ENCODE measurements at regions not wholly inside any gene's neighbourhood (a gene's known extent, or its start where the extent isn't known, plus 50 kb on each side); places are given as distances from the start of the nearest gene placed in this dataset.
"Not testable (repeated sequence)": the region's sequence is repeated elsewhere in the genome, so short reads cannot be mapped to it uniquely, and the experiment has no call there.

GRCh38 chr9:79056041-79056440 lies 515.7 kb upstream of the TLE4 start:
- Mint-ChIP-seq H3K27me3 (no peaks in the 10 kb centered on the region), H3K4me3 (no peak overlapping the region), H3K9me3 (peaks cover 16% of the 10 kb centered on the region), H3K36me3 (ENCODE audit: low read depth) (no peaks in the 10 kb centered on the region), H3K4me1 (ENCODE audit: low read depth) (no peaks in the 10 kb centered on the region), H3K27ac (no peak overlapping the region)

DNA sequence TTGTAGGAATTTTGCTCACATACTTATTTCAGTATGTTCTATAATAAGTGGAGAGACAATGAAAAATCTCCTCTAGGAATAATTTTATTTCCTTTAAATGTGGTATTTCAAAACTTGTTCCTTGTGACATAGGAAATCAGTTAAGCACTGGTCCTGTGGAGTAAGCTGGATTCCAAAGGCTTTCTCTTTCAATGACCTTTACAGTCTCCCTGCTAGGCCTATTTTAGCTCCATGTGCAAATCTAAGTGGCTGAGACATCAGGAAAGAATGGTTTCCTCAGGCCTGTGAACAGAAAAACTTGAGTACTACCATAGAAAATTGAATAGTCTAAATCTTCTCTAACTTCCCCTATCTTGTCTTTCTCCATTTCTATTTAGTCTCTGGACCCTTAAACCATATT lies 514.2 kb upstream of the TLE4 start:
- Mint-ChIP-seq H3K9me3 (peaks cover 16% of the 10 kb centered on the region), H3K36me3 (ENCODE audit: low read depth) (no peaks in the 10 kb centered on the region), H3K27me3 (no peaks in the 10 kb centered on the region), H3K4me3 (no peak overlapping the region), H3K27ac (no peak overlapping the region), H3K4me1 (ENCODE audit: low read depth) (no peaks in the 10 kb centered on the region)

- Mint-ChIP-seq H3K9me3 (peaks cover 15% of the 10 kb centered on the region), H3K4me1 (ENCODE audit: low read depth) (no peaks in the 10 kb centered on the region), H3K4me3 (no peak overlapping the region), H3K27ac (no peak overlapping the region), H3K27me3 (no peaks in the 10 kb centered on the region), H3K36me3 (ENCODE audit: low read depth) (no peaks in the 10 kb centered on the region)
Measured at GRCh38 chr9:79060766-79061165, 511.0 kb upstream of the TLE4 start.

DNA sequence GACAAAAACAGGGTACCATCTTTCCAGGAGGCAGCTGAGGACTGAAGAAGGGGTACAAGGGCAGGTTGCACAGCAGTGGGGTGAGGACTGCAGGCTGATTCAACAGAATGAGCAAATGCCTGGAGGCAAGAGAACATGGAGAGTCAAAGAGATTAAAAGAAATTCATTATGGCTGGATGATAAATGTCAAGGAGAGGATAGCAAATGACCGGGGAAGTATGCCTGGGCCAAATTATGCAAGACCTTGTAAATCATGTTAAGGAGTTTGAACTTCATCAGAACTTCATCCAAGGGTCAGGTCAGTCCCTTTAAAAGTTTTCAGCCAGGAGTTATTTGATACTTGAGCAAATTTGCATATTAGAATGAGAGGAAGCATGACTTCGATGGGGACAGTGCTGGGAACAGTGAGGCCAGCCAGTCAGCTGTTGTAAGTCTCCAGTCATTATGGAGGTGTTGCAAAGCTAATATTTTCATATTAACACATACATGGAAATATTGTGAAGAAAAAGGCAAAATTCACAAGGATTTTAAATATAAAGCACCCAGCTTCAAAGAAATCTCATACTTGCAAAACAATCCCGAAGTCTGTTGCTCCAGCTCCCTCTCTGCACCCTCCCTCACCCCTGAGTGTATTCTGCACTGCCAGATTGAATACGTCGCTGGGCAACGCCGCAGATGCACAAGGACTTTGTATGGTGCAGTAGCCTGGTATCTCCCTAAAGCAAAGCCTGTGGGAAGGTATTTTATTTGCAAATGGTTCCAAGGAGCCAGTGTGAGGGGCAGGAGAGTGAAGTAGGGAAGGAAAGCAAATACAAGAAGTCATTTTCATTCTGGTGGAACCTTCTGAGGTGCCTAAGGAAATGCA lies 509.8 kb upstream of the TLE4 start:
- Mint-ChIP-seq H3K4me1 (ENCODE audit: low read depth) (no peaks in the 10 kb centered on the region), H3K36me3 (ENCODE audit: low read depth) (no peaks in the 10 kb centered on the region), H3K4me3 (no peak overlapping the region), H3K27me3 (no peaks in the 10 kb centered on the region), H3K27ac (no peak overlapping the region), H3K9me3 (peaks cover 15% of the 10 kb centered on the region)

- Mint-ChIP-seq H3K27ac (no peak overlapping the region), H3K4me3 (no peak overlapping the region), H3K27me3 (no peaks in the 10 kb centered on the region), H3K9me3 (no peaks in the 10 kb centered on the region), H3K36me3 (ENCODE audit: low read depth) (no peaks in the 10 kb centered on the region), H3K4me1 (ENCODE audit: low read depth) (no peaks in the 10 kb centered on the region)
Measured at GRCh38 chr9:79073201-79073600, 498.6 kb upstream of the TLE4 start.

DNA sequence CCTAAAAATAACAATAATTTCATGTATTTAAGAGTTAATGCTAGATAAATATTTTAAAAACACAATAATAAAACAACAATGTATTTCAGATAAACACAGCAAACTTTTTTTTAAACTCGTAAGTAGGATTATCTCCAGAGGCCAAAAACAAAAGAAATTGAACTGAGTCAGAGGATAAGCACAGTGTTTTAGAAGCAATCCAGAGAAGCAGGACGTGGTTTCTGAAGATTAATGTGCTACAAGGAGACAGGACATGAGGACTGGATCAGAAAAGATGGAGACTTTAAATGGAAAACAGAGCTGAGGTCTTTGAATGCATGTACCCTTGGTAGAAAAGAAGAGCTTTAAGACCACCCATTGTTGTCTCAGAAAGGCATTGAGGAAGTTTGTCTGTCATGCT lies 491.2 kb upstream of the TLE4 start:
- H3K36me3 Mint-ChIP-seq (ENCODE audit: low read depth): no peaks in the 10 kb centered on the region

GRCh38 chr9:79083621-79084020 lies 488.1 kb upstream of the TLE4 start:
- Mint-ChIP-seq H3K36me3 (ENCODE audit: low read depth) (no peaks in the 10 kb centered on the region), H3K27ac (no peak overlapping the region), H3K27me3 (no peaks in the 10 kb centered on the region), H3K9me3 (peaks cover 9% of the 10 kb centered on the region), H3K4me1 (ENCODE audit: low read depth) (no peaks in the 10 kb centered on the region), H3K4me3 (no peak overlapping the region)

More for the DNA sequence above, 491.2 kb upstream of the TLE4 start:
- H3K4me3 Mint-ChIP-seq: no peak overlapping the region
- H3K27me3 Mint-ChIP-seq: no peaks in the 10 kb centered on the region
- H3K27ac Mint-ChIP-seq: no peak overlapping the region
- no peaks in the 10 kb centered on the region for H3K4me1 Mint-ChIP-seq (ENCODE audit: low read depth)
- H3K9me3 Mint-ChIP-seq: peaks cover 5% of the 10 kb centered on the region

- Mint-ChIP-seq H3K36me3 (ENCODE audit: low read depth) (no peaks in the 10 kb centered on the region), H3K27me3 (no peaks in the 10 kb centered on the region), H3K9me3 (peaks cover 15% of the 10 kb centered on the region), H3K4me1 (ENCODE audit: low read depth) (no peaks in the 10 kb centered on the region), H3K27ac (no peak overlapping the region), H3K4me3 (no peak overlapping the region)
Measured at GRCh38 chr9:79087133-79087532, 484.6 kb upstream of the TLE4 start.

- no peak overlapping the region for H3K4me3 Mint-ChIP-seq
- no peaks in the 10 kb centered on the region for H3K36me3 Mint-ChIP-seq (ENCODE audit: low read depth)
- H3K27ac Mint-ChIP-seq: no peak overlapping the region
- no peaks in the 10 kb centered on the region for H3K27me3 Mint-ChIP-seq
- H3K9me3 Mint-ChIP-seq: peaks cover 15% of the 10 kb centered on the region
- H3K4me1 Mint-ChIP-seq (ENCODE audit: low read depth): no peaks in the 10 kb centered on the region
Measured at GRCh38 chr9:79089054-79089560, 482.7 kb upstream of the TLE4 start.

DNA sequence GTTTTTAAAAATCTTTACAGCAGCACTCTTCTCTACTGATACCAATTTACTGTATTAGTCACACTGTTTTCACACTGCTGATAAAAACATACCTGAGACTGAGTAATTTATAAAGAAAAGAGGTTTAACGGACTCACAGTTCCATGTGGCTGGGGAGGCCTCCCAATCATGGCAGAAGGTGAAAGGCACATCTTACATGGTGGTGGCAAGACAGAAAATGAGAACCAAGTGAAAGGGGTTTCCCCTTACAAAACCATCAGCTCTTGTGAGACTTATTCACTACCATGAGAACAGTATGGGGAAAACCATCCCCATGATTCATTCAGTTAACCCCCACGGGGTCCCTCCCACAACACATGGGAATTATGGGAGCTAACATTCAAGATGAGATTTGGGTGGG lies 481.9 kb upstream of the TLE4 start:
- H3K27ac Mint-ChIP-seq; H3K36me3 Mint-ChIP-seq (ENCODE audit: low read depth); H3K4me1 Mint-ChIP-seq (ENCODE audit: low read depth); H3K27me3 Mint-ChIP-seq; H3K4me3 Mint-ChIP-seq: not testable (repeated sequence)
- peaks cover 15% of the 10 kb centered on the region for H3K9me3 Mint-ChIP-seq

- H3K27me3 Mint-ChIP-seq; H3K9me3 Mint-ChIP-seq; H3K4me3 Mint-ChIP-seq; H3K27ac Mint-ChIP-seq; H3K4me1 Mint-ChIP-seq (ENCODE audit: low read depth); H3K36me3 Mint-ChIP-seq (ENCODE audit: low read depth): not testable (repeated sequence)
Measured at GRCh38 chr9:79103257-79103656, 468.5 kb upstream of the TLE4 start.

- Mint-ChIP-seq H3K27ac (no peak overlapping the region), H3K9me3 (peaks cover 7% of the 10 kb centered on the region), H3K4me1 (ENCODE audit: low read depth) (no peaks in the 10 kb centered on the region), H3K36me3 (ENCODE audit: low read depth) (no peaks in the 10 kb centered on the region), H3K4me3 (no peak overlapping the region), H3K27me3 (no peaks in the 10 kb centered on the region)
Measured at GRCh38 chr9:79104216-79104615, 467.5 kb upstream of the TLE4 start.

- H3K36me3 Mint-ChIP-seq (ENCODE audit: low read depth): no peaks in the 10 kb centered on the region
- no peaks in the 10 kb centered on the region for H3K4me1 Mint-ChIP-seq (ENCODE audit: low read depth)
- H3K4me3 Mint-ChIP-seq: no peak overlapping the region
- no peak overlapping the region for H3K27ac Mint-ChIP-seq
- H3K9me3 Mint-ChIP-seq: peaks cover 13% of the 10 kb centered on the region
- no peaks in the 10 kb centered on the region for H3K27me3 Mint-ChIP-seq
Measured at GRCh38 chr9:79104951-79105350, 466.8 kb upstream of the TLE4 start.

DNA sequence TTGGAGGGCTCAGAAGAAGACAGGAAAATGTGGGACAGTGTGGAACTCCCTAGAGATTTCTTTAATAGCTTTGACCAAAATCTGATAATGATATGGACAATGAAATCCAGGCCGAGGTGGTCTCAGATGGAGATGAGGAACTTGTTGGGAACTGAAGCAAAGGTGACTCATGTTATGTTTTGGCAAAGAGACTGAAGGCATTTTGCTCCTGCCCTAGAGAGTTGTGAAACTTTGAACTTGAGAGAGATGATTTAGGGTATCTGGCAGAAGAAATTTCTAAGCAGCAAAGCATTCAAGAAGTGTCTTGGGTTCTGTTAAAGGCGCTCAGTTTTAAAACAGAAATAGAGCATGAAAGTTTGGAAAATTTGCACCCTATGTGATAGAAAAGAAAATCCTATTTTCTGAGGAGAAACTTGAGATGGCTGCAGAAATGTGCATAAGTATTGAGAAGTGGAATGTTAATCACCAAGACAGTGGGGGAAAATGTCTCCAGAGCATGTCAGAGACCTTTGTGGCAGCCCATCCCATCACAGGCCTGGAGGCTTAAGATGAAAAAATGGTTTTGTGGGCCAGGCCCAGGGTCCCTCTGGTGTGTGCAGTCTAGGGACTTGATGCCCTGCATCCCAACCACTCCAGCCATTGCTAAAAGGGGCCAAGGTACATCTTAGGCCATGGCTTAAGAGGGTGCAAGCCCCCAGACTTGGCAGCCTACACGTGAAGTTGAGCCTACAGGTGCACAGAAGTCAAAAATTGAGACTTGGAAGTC lies 463.7 kb upstream of the TLE4 start:
- no peak overlapping the region for H3K27ac Mint-ChIP-seq
- no peaks in the 10 kb centered on the region for H3K4me1 Mint-ChIP-seq (ENCODE audit: low read depth)
- no peaks in the 10 kb centered on the region for H3K27me3 Mint-ChIP-seq
- no peaks in the 10 kb centered on the region for H3K36me3 Mint-ChIP-seq (ENCODE audit: low read depth)
- H3K9me3 Mint-ChIP-seq: peaks cover 13% of the 10 kb centered on the region
- H3K4me3 Mint-ChIP-seq: no peak overlapping the region

DNA sequence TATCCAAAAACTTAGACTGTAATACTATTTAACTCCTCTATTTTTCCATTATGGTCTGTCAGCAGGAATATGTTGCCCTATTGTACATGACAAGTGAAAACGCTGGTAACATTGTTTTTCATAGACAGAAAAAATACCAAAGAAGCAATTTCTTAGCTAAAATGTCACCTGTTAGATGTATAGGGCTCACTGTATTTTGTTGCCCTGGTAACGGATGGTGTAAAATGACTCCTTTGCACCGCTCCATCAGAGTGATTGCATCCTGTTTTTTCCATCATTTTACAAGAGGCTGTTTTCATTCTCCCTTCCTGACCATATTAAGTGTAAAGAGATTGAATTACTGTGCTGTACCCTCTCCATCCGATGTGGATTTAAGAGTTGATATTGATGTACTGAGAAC lies 460.1 kb upstream of the TLE4 start:
- no peaks in the 10 kb centered on the region for H3K27me3 Mint-ChIP-seq
- peaks cover 9% of the 10 kb centered on the region for H3K9me3 Mint-ChIP-seq
- no peak overlapping the region for H3K4me3 Mint-ChIP-seq
- H3K4me1 Mint-ChIP-seq (ENCODE audit: low read depth): no peaks in the 10 kb centered on the region
- H3K36me3 Mint-ChIP-seq (ENCODE audit: low read depth): no peaks in the 10 kb centered on the region
- H3K27ac Mint-ChIP-seq: no peak overlapping the region

Measured in stimulated activated naive CD8-positive, alpha-beta T cell treated with anti-CD3 and anti-CD28 coated beads, Interleukin-15, Interleukin-2, amounts not matched to agents 100 ng/mL and 50 ng/mL, for 24 hours (primary cell).